ENCODE measurements at regions not wholly inside any gene's neighbourhood (a gene's known extent, or its start where the extent isn't known, plus 50 kb on each side); places are given as distances from the start of the nearest gene placed in this dataset.
A peak's percentile ranks its signal among the peaks of the same experiment; 100 is the strongest.

GRCh38 chr13:84265257-84265764 is 383.0 kb upstream of the SLITRK1 start:
- no peaks in the 10 kb centered on the region for H3K79me2 ChIP-seq (ENCODE audit: insufficient read depth, low read length)
- no peaks in the 10 kb centered on the region for H3K9me3 ChIP-seq (ENCODE audit: insufficient read depth, low read length, severe bottlenecking)
- H3K36me3 ChIP-seq (ENCODE audit: insufficient read depth, low read length), result no peaks in the 10 kb centered on the region
- TF ChIP-seq EZH2 (IDR thresholded peaks at IDR 0.05; ENCODE audit: borderline replicate concordance, low read depth, low read length, severe bottlenecking) (no peak), CTCF (IDR thresholded peaks at IDR 0.05; ENCODE audit: borderline replicate concordance, extremely low read depth, low read length, poor library complexity, severe bottlenecking) (no peak)
- no peaks in the 10 kb centered on the region for H4K20me1 ChIP-seq (ENCODE audit: insufficient read depth, low read length)
- no peaks in the 10 kb centered on the region for H3K4me1 ChIP-seq (ENCODE audit: insufficient read depth, low read length)
- H2AFZ ChIP-seq (ENCODE audit: low read depth, low read length), result no peak overlapping the region
- H3K4me2 ChIP-seq (ENCODE audit: insufficient read depth, low read length), result no peak overlapping the region
- H3K27ac ChIP-seq (ENCODE audit: low read length), result no peak overlapping the region
- H3K4me3 ChIP-seq (ENCODE audit: low read depth in 1 of 2, low read length in 2 of 2), result no peak overlapping the region
- H3K9ac ChIP-seq (ENCODE audit: low read depth, low read length), result no peak overlapping the region
- ATAC-seq (ENCODE audit: insufficient read depth, low read depth) (no peak), DNase-seq (no peak)
- H3K27me3 ChIP-seq (ENCODE audit: insufficient read depth, low read length, poor library complexity), result no peaks in the 10 kb centered on the region

DNA sequence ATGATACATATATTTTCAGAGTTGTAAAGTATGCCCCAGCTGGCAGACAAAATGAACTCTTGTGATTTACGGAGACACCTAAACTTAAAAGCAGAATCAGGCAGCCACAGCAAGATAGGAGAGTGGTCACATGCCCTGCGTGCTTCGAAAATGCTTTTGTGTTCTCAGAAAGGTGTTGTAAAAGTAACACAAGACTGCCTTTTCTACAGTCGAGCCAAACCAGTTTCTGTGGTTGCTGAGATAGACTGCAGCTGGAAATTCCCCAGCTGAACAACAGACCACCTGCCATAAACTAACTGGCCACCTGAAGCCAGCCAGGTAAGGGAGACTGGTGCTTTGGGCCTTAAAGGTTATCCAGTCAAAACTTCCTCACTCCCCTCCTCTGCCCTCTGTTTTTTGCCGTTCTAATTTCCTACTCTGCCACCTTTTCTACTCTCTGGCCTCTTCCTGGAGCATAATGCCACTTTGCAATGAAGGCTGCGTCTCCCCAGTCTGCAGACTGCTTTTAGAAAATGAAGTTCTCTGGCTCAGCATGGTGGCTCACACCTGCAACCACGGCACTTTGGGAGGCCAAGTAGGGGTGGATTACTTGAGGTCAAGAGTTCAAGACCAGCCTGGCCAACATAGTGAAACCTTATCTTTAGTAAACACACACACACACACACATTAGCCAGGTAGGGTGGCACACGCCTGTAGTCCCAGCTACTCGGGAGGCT is 381.2 kb upstream of the SLITRK1 start:
- peak overlapping the region; percentile 43 for H2AFZ ChIP-seq (ENCODE audit: low read depth, low read length)
- H3K36me3 ChIP-seq (ENCODE audit: insufficient read depth, low read length), result no peaks in the 10 kb centered on the region
- TF ChIP-seq EZH2 (IDR thresholded peaks at IDR 0.05; ENCODE audit: borderline replicate concordance, low read depth, low read length, severe bottlenecking) (no peak), CTCF (IDR thresholded peaks at IDR 0.05; ENCODE audit: borderline replicate concordance, extremely low read depth, low read length, poor library complexity, severe bottlenecking) (no peak)
- no peaks in the 10 kb centered on the region for H3K27me3 ChIP-seq (ENCODE audit: insufficient read depth, low read length, poor library complexity)
- no peaks in the 10 kb centered on the region for H4K20me1 ChIP-seq (ENCODE audit: insufficient read depth, low read length)
- no peak overlapping the region for H3K9ac ChIP-seq (ENCODE audit: low read depth, low read length)
- DNase-seq (no peak), ATAC-seq (ENCODE audit: insufficient read depth, low read depth) (no peak; the same call in 2 of the 3 replicates)
- no peak overlapping the region for H3K4me2 ChIP-seq (ENCODE audit: insufficient read depth, low read length)
- no peaks in the 10 kb centered on the region for H3K4me1 ChIP-seq (ENCODE audit: insufficient read depth, low read length)
- H3K79me2 ChIP-seq (ENCODE audit: insufficient read depth, low read length), result no peaks in the 10 kb centered on the region
- no peak overlapping the region for H3K27ac ChIP-seq (ENCODE audit: low read length)
- H3K9me3 ChIP-seq (ENCODE audit: insufficient read depth, low read length, severe bottlenecking), result no peaks in the 10 kb centered on the region
- H3K4me3 ChIP-seq (ENCODE audit: low read depth in 1 of 2, low read length in 2 of 2), result no peak overlapping the region

GRCh38 chr13:84255226-84255797 is 373.0 kb upstream of the SLITRK1 start:
- Histone ChIP-seq H3K4me2 (ENCODE audit: insufficient read depth, low read length) (no peak overlapping the region), H3K4me1 (ENCODE audit: insufficient read depth, low read length) (no peaks in the 10 kb centered on the region), H3K27ac (ENCODE audit: low read length) (no peak overlapping the region), H3K27me3 (ENCODE audit: insufficient read depth, low read length, poor library complexity) (no peaks in the 10 kb centered on the region), H3K4me3 (ENCODE audit: low read depth in 1 of 2, low read length in 2 of 2) (no peak overlapping the region), H3K36me3 (ENCODE audit: insufficient read depth, low read length) (no peaks in the 10 kb centered on the region), H3K79me2 (ENCODE audit: insufficient read depth, low read length) (no peaks in the 10 kb centered on the region), H3K9ac (ENCODE audit: low read depth, low read length) (no peak overlapping the region), H2AFZ (ENCODE audit: low read depth, low read length) (no peak overlapping the region), H3K9me3 (ENCODE audit: insufficient read depth, low read length, severe bottlenecking) (peaks cover 15% of the 10 kb centered on the region), H4K20me1 (ENCODE audit: insufficient read depth, low read length) (no peaks in the 10 kb centered on the region)
- TF ChIP-seq CTCF (IDR thresholded peaks at IDR 0.05; ENCODE audit: borderline replicate concordance, extremely low read depth, low read length, poor library complexity, severe bottlenecking) (no peak), EZH2 (IDR thresholded peaks at IDR 0.05; ENCODE audit: borderline replicate concordance, low read depth, low read length, severe bottlenecking) (no peak)
- DNase-seq, result no peak
- no peak for ATAC-seq (ENCODE audit: insufficient read depth, low read depth)
